ENCODE measurements at regions not wholly inside any gene's neighbourhood (a gene's known extent, or its start where the extent isn't known, plus 50 kb on each side); places are given as distances from the start of the nearest gene placed in this dataset.
A peak's percentile ranks its signal among the peaks of the same experiment; 100 is the strongest.

GRCh38 chr12:124426594-124427555, 132.0 kb downstream of the RFLNA start:
- H3K27me3 ChIP-seq: no peaks in the 10 kb centered on the region
- H3K36me3 ChIP-seq: peaks cover 30% of the 10 kb centered on the region
- H3K9me3 ChIP-seq: no peaks in the 10 kb centered on the region
- H3K27ac ChIP-seq: peak overlapping the region; percentile 57 to 74
- DNase-seq (ENCODE audit: low spot score): no peak
- no peak overlapping the region for H3K4me3 ChIP-seq
- TF ChIP-seq CTCF (IDR thresholded peaks at IDR 0.05): no peak
- peaks cover 3 to 57% of the 10 kb centered on the region in 2 donors for H3K4me1 ChIP-seq

- Histone ChIP-seq H3K27ac (no peak overlapping the region), H3K4me3 (no peak overlapping the region), H3K4me1 (peaks cover 4 to 68% of the 10 kb centered on the region in 2 donors), H3K36me3 (peaks cover 28% of the 10 kb centered on the region), H3K9me3 (no peaks in the 10 kb centered on the region), H3K27me3 (no peaks in the 10 kb centered on the region)
- no peak for TF ChIP-seq CTCF (IDR thresholded peaks at IDR 0.05)
- DNase-seq (ENCODE audit: low spot score): no peak
Observed at GRCh38 chr12:124425667-124426066, 130.8 kb downstream of the RFLNA start.

GRCh38 chr12:124424516-124424905, 129.6 kb downstream of the RFLNA start:
- Histone ChIP-seq H3K9me3 (no peaks in the 10 kb centered on the region), H3K4me3 (no peak overlapping the region), H3K36me3 (peaks cover 24% of the 10 kb centered on the region), H3K27me3 (no peaks in the 10 kb centered on the region), H3K4me1 (peaks cover 4 to 79% of the 10 kb centered on the region in 2 donors), H3K27ac (peak overlapping the region; percentile 84 to 93)
- no peak for DNase-seq (ENCODE audit: low spot score)
- TF ChIP-seq CTCF (IDR thresholded peaks at IDR 0.05): no peak

GRCh38 chr12:124423761-124424515, 129.0 kb downstream of the RFLNA start:
- Histone ChIP-seq H3K36me3 (peaks cover 28% of the 10 kb centered on the region), H3K27ac (peak overlapping the region; percentile 84 to 93), H3K4me3 (no peak overlapping the region), H3K4me1 (peaks cover 4 to 77% of the 10 kb centered on the region in 2 donors), H3K27me3 (no peaks in the 10 kb centered on the region), H3K9me3 (no peaks in the 10 kb centered on the region)
- DNase-seq (ENCODE audit: low spot score): no peak
- TF ChIP-seq CTCF (IDR thresholded peaks at IDR 0.05): no peak

GRCh38 chr12:124422570-124423523, 128.0 kb downstream of the RFLNA start:
- no peak for TF ChIP-seq CTCF (IDR thresholded peaks at IDR 0.05)
- peak; percentile 96 for DNase-seq (ENCODE audit: low spot score)
- Histone ChIP-seq H3K4me1 (peaks cover 4 to 71% of the 10 kb centered on the region in 2 donors), H3K27me3 (no peaks in the 10 kb centered on the region), H3K36me3 (peaks cover 34% of the 10 kb centered on the region), H3K4me3 (peak overlapping the region in 1 of 2 donors; percentile 25), H3K9me3 (no peaks in the 10 kb centered on the region), H3K27ac (peak overlapping the region; percentile 84 to 93)

All from right atrium auricular region (tissue), 2 donors.